Ovary (tissue), 7 donors: ENCODE measurements at regions not wholly inside any gene's neighbourhood (a gene's known extent, or its start where the extent isn't known, plus 50 kb on each side); places are given as distances from the start of the nearest gene placed in this dataset.

Source experiments
- DNase-seq, 5 donors: peaks; one replicate each; pipeline ENCODE4 v3.0.0-alpha.2; 2019 to 2020
- H3K27ac ChIP-seq, 2 donors: fragments of 200-600 bp; one replicate each; pipeline versions ENCODE4 v1.5.1 to v1.8.0; 2019 to 2022
- H3K27me3 ChIP-seq: fragments of 200-600 bp; one replicate; pipeline ENCODE4 v1.8.0; 2022
- H3K36me3 ChIP-seq: fragments of 200-600 bp; sonication (generic); one replicate; pipeline ENCODE4 v1.5.1; 2019
- H3K4me1 ChIP-seq: one replicate; pipeline ENCODE4 v1.8.1; 2013; ENCODE audit warnings: mild to moderate bottlenecking, moderate library complexity; ENCODE audit not compliant: insufficient read depth
- H3K4me3 ChIP-seq: fragments of 200-600 bp; sonication (generic); one replicate; pipeline ENCODE4 v1.5.1; 2017
- H3K9me3 ChIP-seq, 2 donors: fragments of 200-600 bp in 1 of 2; sonication (generic) in 1 of 2; one replicate each; pipeline versions ENCODE4 v1.5.1 to v1.8.1; 2013 to 2019; ENCODE audit warnings: mild to moderate bottlenecking in 1 of 2, moderate library complexity in 1 of 2
- EP300 ChIP-seq: sonication (generic); formaldehyde crosslinking; IDR thresholded peaks from one replicate; pipeline ENCODE4 v1.6.1; 2017; ENCODE audit warnings: antibody characterized with exemption
- POLR2A ChIP-seq: fragments of 450-650 bp; IDR thresholded peaks from one replicate; pipeline ENCODE4 v1.6.1; 2017; ENCODE audit warnings: antibody characterized with exemption, mild to moderate bottlenecking, moderate library complexity
- WGBS, 3 donors: extraction: QIAGEN DNeasy Blood & Tissue Kit in 1 of 3; methylation state at CpG; one replicate each; pipeline versions ENCODE4 v1.1.5 to v1.1.7; 2013 to 2017; 5-methylcytosine and 5-hydroxymethylcytosine counted together
- intact Hi-C, 4 donors: fragments of 100-400 bp; cut with DNase I; formaldehyde crosslinking; loops; one replicate each; pipeline versions ENCODE4 v1.11.0 to v1.15.1; 2022 to 2023
- TF ChIP-seq, protein P1 (sequence below), 3 donors: fragments of 450-650 bp in 2 of 3; fragments of 200-600 bp in 1 of 3; IDR thresholded peaks; one replicate each; pipeline versions ENCODE4 v1.5.1 to v1.8.0; 2016 to 2022; ENCODE audit warnings: antibody characterized with exemption in 3 of 3, mild to moderate bottlenecking in 1 of 3
- donor health status: DM: no; HTN: no; CAD: no; lungs with moderate emphysema.
- donor health status: DM: no; HTN: no; CAD: no.
- donor health status: Bipolar disorder and iron deficiency.
- donor health status: DM: no; HTN: no; CAD: no.
- donor health status: DM: yes; HTN: yes; CAD: no.

DNA sequence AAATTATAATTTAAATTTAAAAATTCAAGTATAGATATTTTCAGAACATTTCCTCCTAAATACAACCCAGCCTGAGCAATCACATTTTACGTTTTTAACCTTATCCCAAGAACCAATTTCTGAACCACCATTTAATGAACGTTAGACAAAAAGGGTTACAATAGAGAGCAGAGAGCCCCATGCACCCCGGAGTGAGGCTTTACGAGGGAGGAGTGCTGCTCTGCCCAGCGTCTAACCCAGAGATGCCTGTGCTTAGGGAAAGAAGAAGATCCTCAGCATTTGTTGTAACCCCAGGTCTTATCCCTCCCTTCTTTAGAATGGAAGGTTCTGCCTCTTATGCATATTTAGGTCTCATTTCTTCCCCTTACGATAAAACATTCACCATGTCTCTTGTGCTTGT lies 169.1 kb downstream of the ICE1 start:
- H3K27me3 ChIP-seq = no peaks in the 10 kb centered on the region
- intact Hi-C loops = no loop called here
- no peaks in the 10 kb centered on the region for H3K9me3 ChIP-seq
- no peaks in the 10 kb centered on the region for H3K36me3 ChIP-seq
- no peak overlapping the region for H3K4me3 ChIP-seq
- no peaks in the 10 kb centered on the region for H3K4me1 ChIP-seq
- WGBS, 3 donors = 63 to 69% (median 63%) methylated on average over 6 of the region's 6 CpGs
- no peak for TF ChIP-seq EP300
- TF ChIP-seq, protein P1, sequence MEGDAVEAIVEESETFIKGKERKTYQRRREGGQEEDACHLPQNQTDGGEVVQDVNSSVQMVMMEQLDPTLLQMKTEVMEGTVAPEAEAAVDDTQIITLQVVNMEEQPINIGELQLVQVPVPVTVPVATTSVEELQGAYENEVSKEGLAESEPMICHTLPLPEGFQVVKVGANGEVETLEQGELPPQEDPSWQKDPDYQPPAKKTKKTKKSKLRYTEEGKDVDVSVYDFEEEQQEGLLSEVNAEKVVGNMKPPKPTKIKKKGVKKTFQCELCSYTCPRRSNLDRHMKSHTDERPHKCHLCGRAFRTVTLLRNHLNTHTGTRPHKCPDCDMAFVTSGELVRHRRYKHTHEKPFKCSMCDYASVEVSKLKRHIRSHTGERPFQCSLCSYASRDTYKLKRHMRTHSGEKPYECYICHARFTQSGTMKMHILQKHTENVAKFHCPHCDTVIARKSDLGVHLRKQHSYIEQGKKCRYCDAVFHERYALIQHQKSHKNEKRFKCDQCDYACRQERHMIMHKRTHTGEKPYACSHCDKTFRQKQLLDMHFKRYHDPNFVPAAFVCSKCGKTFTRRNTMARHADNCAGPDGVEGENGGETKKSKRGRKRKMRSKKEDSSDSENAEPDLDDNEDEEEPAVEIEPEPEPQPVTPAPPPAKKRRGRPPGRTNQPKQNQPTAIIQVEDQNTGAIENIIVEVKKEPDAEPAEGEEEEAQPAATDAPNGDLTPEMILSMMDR (IDR thresholded peaks at IDR 0.05) = no peak
- TF ChIP-seq POLR2A = no peak
- H3K27ac ChIP-seq = no peak overlapping the region
- DNase-seq = no peak

DNA sequence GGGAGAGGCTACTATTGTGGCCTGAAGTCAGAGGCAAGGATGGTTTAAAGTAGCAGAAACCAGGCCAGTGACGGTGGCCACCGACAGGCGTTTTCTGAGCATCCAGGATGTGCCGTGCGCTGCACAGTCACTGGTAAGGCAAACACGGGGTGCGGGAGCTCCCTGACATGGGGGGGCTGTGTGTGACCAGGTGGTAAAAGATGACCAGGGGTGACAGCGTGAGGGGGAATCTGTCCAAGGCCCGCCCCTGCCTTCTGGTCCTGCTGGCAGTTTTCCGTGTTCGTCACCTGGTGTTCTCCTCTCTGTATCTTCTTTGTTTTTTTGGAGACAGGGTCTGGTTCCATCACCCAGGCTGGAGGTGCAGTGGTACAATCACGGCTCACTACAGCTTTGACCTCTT lies 167.4 kb downstream of the ICE1 start:
- no peaks in the 10 kb centered on the region for H3K4me1 ChIP-seq
- H3K9me3 ChIP-seq = no peaks in the 10 kb centered on the region
- no peak overlapping the region for H3K27ac ChIP-seq
- no peaks in the 10 kb centered on the region for H3K36me3 ChIP-seq
- intact Hi-C loops = no loop called here
- no peaks in the 10 kb centered on the region for H3K27me3 ChIP-seq
- TF ChIP-seq POLR2A = no peak
- TF ChIP-seq EP300 = no peak
- TF ChIP-seq, protein P1 (IDR thresholded peaks at IDR 0.05) = no peak
- WGBS, 3 donors = 93 to 95% (median 95%) methylated on average over 12 of the region's 12 CpGs
- H3K4me3 ChIP-seq = no peak overlapping the region
- DNase-seq = no peak

DNA sequence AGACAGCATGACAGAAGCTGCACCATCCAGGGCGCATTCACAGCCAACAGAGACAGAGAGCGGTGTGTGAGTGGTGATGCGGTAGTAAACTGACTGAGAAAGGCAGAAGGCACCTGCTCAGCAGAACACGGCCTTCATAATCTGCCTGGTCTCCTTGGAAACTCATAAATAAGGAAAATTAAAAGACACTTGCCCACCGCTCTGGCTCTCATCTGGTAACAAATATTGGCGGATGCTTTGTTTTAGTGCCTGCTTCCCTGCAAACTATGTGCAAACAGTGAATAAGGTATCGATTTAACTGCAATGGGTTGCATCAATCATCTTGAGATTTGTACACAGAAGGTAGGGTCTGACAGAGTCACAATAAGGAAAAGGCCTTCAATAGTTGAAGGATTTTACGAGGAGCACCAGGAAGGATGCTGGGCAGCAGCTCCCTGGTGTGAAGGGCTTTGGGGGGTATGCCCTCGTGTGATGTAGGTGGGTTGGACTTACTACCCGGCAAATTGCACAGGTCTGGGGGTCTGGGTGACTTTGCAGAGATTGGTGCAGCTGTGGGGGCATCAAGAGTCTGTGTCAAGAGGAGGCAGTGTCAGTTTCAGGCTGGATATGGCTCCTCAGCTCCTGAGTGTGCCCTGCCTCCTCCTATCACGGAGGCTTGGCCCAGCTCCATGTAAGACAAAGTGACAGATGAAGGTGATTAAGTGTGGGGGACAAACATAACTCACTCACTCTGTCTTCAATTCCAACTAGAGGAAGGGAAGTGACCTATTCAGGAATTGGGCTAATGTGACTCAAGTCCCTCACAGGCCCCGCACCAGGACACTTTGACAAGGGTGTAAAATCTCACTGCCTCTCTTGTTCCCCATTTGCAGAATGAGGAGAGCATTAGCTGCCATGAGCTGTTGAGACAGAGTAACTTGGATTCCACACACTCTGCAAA lies 166.7 kb downstream of the ICE1 start:
- TF ChIP-seq POLR2A = no peak
- no peak for TF ChIP-seq EP300
- TF ChIP-seq, protein P1 (IDR thresholded peaks at IDR 0.05) = no peak
- Histone ChIP-seq H3K36me3 (no peaks in the 10 kb centered on the region), H3K27me3 (no peaks in the 10 kb centered on the region), H3K4me1 (no peaks in the 10 kb centered on the region), H3K4me3 (no peak overlapping the region), H3K9me3 (no peaks in the 10 kb centered on the region), H3K27ac (no peak overlapping the region)
- 85 to 93% (median 92%) methylated on average over 11 to 12 of the region's 12 CpGs for WGBS, 3 donors
- no peak for DNase-seq
- intact Hi-C loops = no loop called here

DNA sequence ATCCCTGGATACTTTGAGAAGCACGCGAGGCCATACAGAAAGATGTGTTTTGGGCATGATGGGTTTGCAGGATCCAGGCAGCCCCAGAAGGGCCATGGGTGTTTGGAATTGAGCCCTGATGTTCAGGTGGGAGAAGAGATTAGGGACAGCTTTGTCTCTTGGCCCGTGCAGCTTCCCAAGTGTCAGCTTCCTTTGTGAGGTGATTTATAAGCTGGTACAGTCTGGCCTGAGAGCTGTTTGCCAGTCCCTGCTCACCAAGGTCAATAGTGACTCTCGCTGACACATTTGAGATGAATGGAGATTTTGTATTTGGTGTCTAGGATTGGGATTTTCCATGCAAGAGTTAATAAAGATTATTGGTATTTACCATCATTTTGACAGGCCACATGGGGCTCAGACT lies 165.9 kb downstream of the ICE1 start:
- Histone ChIP-seq H3K36me3 (no peaks in the 10 kb centered on the region), H3K9me3 (no peaks in the 10 kb centered on the region), H3K4me1 (no peaks in the 10 kb centered on the region), H3K27me3 (no peaks in the 10 kb centered on the region), H3K27ac (no peak overlapping the region), H3K4me3 (no peak overlapping the region)
- intact Hi-C loops = no loop called here
- no peak for DNase-seq
- TF ChIP-seq, protein P1 (IDR thresholded peaks at IDR 0.05) = no peak
- TF ChIP-seq EP300 (no peak), POLR2A (no peak)
- WGBS, 3 donors = 85 to 87% (median 85%) methylated on average over 4 of the region's 4 CpGs
